HG03460 (cell line): ENCODE measurements at regions not wholly inside any gene's neighbourhood (a gene's known extent, or its start where the extent isn't known, plus 50 kb on each side); places are given as distances from the start of the nearest gene placed in this dataset.

Source experiments
- ATAC-seq: cut with Tn5 transposase; IDR thresholded peaks from one replicate; pipeline ENCODE4 v1.9.1; 2021; ENCODE audit not compliant: unreplicated experiment

- no peak for ATAC-seq
Measured at GRCh38 chr4:45985038-45985437, 138.8 kb downstream of the GABRG1 start.

- ATAC-seq: no peak
Measured at GRCh38 chr4:45971108-45971507, 152.7 kb downstream of the GABRG1 start.

- no peak for ATAC-seq
Measured at GRCh38 chr4:45957353-45957752, 166.5 kb downstream of the GABRG1 start.

- no peak for ATAC-seq
Measured at GRCh38 chr4:45954276-45954675, 169.6 kb downstream of the GABRG1 start.

GRCh38 chr4:45951153-45951552, 172.7 kb downstream of the GABRG1 start:
- ATAC-seq: no peak

GRCh38 chr4:45946699-45947098, 177.2 kb downstream of the GABRG1 start:
- no peak for ATAC-seq

- no peak for ATAC-seq
Measured at GRCh38 chr4:45944000-45944399, 179.9 kb downstream of the GABRG1 start.

- ATAC-seq: no peak
Measured at GRCh38 chr4:45939056-45939455, 184.8 kb downstream of the GABRG1 start.

GRCh38 chr4:45931154-45931553, 192.7 kb downstream of the GABRG1 start:
- no peak for ATAC-seq

GRCh38 chr4:45927641-45928040, 196.2 kb downstream of the GABRG1 start:
- ATAC-seq: no peak

GRCh38 chr4:45925809-45926208, 198.0 kb downstream of the GABRG1 start:
- no peak for ATAC-seq

- ATAC-seq: no peak
Measured at GRCh38 chr4:45920861-45921260, 203.0 kb downstream of the GABRG1 start.

GRCh38 chr4:45910511-45910910, 213.3 kb downstream of the GABRG1 start:
- ATAC-seq: no peak

- no peak for ATAC-seq
Measured at GRCh38 chr4:45897946-45898585, 225.8 kb downstream of the GABRG1 start.

GRCh38 chr4:45883421-45883820, 240.4 kb downstream of the GABRG1 start:
- no peak for ATAC-seq

GRCh38 chr4:45876235-45876890, 247.5 kb downstream of the GABRG1 start:
- ATAC-seq: no peak

GRCh38 chr4:45869184-45869583, 254.7 kb downstream of the GABRG1 start:
- no peak for ATAC-seq

GRCh38 chr4:45865781-45866180, 258.1 kb downstream of the GABRG1 start:
- ATAC-seq: no peak

- no peak for ATAC-seq
Measured at GRCh38 chr4:45855857-45856256, 268.0 kb downstream of the GABRG1 start.

GRCh38 chr4:45846016-45846415, 277.8 kb downstream of the GABRG1 start:
- ATAC-seq: no peak

GRCh38 chr4:45841791-45842190, 282.1 kb downstream of the GABRG1 start:
- no peak for ATAC-seq

GRCh38 chr4:45831692-45832091, 292.2 kb downstream of the GABRG1 start:
- ATAC-seq: no peak

- ATAC-seq: no peak
Measured at GRCh38 chr4:45803994-45804393, 319.9 kb downstream of the GABRG1 start.
